HG03066 (cell line): ENCODE measurements at regions not wholly inside any gene's neighbourhood (a gene's known extent, or its start where the extent isn't known, plus 50 kb on each side); places are given as distances from the start of the nearest gene placed in this dataset.

Experiments used
- ATAC-seq: cut with Tn5 transposase; IDR thresholded peaks from one replicate; pipeline ENCODE4 v1.9.1; 2021; ENCODE audit warnings: low read depth; ENCODE audit not compliant: unreplicated experiment

DNA sequence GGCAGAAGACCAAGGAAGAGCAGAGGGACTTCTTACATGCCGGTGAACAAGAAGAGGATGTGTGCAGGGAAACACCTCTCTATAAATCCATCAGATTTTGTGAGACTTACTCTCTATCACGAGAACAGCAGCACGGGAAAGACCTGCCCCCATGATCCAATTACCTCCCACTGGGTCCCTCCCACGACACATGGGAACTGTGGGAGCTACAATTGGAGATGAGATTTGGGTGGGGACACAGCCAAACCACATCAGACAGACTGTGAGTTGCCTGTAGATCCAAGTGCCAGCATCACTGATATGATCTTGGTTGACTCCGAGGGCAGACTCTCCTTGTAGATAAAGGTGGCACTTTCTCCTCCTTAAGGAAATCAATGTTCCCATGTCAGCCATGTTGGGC is 414.8 kb upstream of the JARID2 start:
- ATAC-seq: no peak

DNA sequence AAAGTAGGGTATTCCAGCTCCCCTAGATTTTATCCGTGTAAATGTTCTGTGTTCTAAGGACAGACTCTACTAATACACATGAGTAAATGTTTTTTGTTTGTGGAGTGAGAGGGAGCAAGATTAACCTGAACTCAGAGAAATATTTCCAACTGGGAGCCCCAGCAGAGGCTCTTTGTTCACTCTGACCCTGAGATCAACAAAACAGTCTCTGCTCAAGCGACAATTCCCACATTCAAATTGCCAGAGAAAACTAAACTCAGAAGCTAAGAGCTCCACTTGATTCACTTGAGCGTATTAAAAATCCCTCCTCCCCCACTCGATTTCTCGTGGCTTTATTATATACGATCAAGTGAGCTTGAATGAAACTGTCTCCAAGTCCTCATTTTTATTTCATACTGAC is 413.9 kb upstream of the JARID2 start:
- no peak for ATAC-seq

DNA sequence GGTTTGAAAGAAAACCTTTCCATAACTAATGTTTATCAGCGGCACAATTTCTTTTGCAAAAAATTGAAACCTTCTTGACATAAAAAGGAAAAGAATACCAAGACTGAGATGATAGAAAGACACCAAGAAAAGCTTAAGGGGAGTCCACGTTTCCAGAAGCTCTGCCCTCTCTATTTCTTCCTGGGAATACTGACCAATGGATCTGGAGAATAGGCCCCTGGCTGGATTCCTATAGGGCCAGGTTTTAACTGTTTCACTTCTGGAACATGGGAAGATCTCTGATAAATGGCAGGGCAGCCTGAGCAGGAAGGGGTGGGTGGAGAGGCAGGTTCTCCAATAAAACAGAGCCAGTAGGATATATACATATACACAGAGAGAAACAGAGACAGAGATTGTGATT is 413.4 kb upstream of the JARID2 start:
- no peak for ATAC-seq

DNA sequence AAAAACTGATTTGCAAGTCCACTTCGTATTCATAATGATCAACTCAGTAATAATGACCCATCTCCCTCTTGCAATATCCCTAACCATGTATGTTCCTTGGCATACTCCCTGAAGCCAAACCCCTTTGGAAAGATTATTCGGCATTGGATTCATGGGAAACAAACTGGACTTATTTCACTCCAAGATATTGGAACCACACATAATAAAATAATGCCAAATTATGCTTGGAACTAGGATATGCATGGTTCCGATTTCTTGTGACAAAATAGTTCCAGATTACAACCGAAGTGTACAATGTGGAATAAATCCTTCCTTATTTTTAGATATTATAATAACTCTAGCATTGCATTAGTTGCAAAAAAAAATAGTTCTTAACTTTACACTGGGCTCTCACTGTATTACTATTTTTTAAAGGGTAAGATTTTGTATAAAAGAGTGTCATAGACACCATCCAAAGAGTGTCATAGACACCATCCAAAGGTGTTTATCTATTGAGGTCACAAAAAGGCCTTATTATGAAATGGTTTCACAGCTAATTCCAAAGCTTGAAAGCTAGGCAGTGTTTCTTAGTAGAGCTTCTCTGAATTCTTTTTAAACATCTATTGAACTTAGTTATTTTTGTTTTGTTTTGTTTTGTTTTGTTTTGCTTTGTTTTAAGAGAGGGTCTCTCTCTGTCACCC is 410.9 kb upstream of the JARID2 start:
- no peak for ATAC-seq

DNA sequence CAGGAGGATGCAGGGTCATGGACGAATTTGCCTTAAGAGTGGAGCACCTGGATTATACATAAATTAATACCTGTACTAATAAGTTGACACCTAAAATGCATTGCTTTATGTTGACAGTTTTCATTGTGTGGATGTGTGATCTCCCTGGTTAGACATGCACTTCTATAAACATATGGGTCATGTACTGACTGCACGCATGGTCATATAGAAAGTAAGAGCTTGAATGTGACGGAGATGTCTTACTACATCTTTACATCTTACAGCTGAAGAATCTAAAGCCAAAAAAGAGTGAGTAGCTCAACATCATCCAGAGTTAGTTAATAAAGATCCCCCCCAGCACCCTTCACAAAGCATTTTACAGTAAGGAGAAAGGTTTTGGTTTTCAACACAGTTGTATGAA is 408.4 kb upstream of the JARID2 start:
- no peak for ATAC-seq

DNA sequence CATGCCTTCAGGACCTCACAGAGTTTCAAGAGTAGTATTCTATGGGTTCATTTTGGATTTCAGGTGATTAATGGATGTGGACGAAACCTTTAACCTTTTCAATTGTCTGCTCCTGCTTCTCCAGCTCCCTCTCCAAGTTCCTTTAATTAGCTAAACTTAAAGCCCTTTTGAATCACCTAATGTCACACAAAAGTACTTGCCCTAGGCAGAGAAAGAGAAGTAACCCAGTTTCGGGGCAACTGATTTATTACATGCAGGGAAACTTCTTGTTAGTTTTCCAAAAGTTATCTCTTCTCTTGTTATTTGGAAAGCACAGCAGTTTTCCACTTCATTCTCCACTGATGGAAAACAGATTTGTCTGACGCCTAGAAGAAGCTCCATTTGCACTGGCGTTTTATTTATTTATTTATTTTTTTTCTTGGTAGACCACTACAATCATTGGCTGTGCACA is 407.7 kb upstream of the JARID2 start:
- no peak for ATAC-seq

DNA sequence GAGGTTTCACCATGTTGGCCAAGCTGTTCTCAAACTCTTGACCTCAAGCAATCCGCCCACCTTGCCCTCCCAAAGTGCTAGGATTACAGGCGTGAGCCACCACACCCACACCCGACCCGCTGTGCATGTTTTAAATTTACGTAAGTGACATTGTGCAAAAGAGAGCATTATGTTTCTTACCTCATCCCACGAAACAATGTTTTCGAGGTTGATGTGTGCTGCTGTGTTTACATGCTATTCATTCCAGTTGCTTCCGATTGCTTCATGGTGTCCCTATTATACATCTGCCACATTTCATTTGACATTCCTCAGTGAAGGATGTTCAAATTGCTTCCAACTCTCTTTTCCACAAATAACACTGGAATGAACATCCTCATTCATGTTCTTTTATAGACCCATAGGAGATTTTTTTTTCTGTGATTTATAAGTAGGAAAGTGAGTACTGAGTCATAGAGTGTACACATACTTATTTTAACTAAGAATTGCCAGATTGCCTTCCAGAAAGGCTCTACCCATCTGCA is 403.9 kb upstream of the JARID2 start:
- ATAC-seq: no peak

DNA sequence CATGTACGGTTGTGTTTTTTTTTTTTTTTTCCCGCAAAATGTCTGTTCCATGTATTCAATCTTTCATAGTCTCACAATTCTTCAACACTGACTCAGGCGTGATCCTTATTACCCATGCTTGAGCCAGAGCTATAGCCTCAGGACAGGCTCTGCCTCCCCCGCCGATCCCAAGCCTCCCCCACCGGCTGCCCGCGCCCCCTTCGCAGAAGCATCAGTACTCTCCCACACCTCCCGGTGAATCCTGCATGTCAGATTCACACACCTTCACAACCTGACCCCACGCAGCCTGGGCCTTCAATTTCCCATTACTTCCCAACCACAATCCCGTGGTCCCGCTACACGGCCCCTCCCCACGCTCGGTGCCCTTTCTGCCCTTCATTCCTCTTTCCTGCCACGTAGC is 401.5 kb upstream of the JARID2 start:
- no peak for ATAC-seq

DNA sequence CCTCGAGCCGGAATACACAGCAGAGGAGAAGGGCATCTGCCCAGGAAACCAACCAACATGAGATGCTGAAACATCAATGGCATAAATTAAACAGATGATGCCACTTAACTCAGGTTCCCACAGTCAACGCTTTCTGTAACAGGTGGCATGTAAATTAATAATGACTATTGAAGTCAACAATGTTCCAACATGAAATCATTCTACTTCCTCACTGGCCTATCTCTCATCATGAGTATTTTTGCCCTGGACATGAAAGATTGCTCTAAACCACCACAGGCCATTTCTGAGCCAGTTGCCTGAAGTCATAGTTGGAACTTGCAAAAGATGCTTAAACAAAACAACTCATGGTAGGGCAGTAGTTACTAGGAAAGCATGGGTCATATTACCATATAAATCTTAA is 397.9 kb upstream of the JARID2 start:
- no peak for ATAC-seq

DNA sequence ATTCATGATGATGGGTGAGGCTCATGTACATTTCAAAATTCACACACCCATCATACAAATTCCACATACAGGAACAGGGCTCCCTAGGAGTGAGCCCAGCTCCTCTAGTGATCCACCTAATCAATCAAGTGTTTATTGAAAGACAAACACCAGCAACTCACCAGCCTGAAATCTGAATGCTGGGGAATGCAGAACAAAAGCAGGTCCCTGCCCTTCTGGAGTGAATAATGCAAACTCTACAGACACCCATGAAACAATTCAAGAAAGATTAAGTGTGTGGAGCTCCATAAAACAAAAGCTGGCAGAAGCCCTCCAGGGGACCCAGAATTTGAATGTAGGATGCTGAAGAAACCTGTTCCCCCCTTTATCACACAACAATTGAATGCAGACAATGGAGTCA is 396.7 kb upstream of the JARID2 start:
- no peak for ATAC-seq

DNA sequence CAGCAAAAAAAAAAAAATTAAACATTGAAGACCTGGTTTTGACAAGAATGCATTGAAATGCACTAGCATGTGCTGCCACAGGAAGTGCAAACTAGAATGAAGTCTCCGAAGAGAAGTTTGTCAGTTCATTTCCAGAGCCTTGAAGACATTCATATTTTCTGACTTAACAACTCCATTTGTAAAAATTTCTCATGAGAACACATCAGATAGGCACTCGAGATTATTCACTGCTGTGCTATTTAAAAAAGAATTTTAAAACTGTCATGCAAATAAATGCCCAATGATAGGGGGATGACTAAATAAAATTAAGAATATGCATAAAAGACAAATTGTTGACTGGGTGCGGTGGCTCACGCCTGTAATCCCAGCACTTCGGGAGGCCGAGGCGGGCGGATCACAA is 394.6 kb upstream of the JARID2 start:
- ATAC-seq: no peak

DNA sequence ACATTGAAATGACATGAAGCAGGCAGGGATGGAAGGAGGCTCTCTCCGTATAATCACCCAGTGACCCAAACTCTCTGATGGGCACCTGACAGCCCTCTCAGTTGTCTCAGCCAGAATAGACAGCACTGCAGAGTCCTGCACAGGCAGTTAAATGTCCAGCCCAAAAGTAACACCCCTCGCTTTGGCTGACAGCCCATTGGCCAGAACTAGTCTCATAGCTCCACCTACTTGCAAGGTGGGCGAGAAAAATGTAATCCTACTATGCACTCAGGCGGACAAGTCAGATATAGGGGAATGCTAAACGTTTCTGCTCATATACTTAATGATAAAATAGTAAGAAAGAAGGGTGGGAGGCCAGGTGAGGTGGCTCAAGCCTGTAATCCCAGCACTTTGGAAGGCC is 393.5 kb upstream of the JARID2 start:
- no peak for ATAC-seq

DNA sequence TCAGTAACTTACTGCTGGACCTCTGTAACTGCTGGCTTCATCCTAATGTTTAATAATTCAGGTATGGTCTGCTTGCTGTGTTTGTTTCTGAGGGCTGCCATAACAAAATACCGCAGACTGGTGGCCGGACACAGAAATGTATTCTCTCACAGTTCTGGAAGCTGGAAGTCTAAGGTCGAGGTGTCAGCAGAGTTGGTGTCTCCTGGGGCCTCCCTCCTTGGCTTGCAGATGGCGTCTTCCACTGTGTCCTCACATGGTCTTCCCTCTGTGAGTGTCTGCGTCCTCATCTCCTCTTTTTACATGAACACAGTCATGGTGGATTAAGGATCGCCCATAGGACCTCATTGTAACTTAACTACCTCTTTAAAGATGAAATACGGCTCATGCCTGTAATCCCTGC is 389.7 kb upstream of the JARID2 start:
- no peak for ATAC-seq

DNA sequence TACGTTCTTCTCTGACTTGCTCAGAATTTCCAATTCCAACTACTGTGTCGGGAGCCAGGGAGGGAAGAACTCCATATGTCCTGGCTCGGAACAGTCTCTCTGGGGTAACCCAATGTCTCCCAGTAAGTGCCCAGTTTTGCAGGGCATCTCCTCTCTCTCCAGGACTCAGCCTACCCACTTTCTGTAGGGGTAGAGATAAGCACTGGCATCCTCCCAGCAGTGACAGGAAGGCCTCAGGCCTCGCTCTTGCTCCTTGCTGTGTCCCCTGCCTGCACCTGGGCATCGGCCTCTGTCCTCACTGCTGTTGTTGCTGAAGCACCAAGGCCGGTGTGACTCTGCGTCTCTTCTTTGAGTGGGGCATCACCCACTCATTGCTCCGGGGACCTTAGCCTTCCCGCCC is 388.9 kb upstream of the JARID2 start:
- no peak for ATAC-seq

DNA sequence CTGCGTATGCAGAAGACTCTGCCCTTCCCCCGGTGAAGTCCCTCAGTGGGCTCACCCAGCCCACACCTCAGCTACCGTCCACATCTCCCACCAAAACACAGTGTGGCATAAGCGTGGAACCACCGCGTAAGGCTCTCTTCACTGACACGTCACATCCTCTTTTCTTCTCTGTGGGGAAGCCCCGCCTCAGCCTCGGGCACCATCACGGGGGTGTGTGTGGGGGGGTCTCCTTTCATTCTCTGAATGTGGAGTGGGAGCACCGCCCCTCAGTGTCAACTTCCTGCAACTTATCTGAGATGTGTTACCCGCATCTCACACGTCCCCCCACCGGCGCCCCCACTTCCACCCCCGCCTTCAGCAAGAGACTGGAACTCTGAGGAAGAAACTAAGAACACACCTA is 388.4 kb upstream of the JARID2 start:
- no peak for ATAC-seq

DNA sequence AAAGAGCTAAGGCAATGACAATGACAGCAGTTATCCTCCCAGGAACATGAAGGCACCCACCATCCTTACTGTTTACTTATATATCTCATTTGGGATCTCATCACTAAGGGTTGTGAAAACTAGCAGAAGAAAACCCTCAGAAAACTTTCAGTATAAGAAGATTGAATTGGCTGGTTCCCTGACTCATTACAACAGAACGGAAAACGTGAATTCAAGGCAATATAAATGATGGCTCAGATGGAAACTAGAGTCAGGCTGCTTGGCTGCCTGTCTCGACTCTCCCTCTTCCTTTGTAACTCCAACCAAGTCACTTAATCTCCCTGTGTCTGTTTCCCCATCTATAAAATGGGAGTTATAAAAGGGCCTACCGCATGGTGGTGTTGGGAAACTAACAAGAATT is 387.1 kb upstream of the JARID2 start:
- no peak for ATAC-seq

DNA sequence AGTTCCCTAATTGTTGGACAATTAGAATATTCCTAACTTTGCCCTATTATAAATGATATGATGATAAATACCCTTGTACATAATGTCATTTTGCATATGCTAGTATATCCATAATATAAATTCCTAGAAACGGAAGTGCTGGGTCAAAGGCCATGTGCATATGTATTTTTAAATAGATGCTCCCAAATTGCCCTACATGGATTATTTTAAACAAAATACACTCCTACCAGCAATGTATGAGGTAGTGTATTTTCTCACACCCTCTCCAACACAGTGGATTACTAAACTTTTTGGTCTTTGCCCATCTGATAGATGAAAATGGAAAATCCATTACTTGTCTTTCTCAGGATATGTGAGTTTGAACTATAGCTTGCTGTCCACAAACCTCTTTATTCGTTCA is 385.1 kb upstream of the JARID2 start:
- ATAC-seq: no peak

DNA sequence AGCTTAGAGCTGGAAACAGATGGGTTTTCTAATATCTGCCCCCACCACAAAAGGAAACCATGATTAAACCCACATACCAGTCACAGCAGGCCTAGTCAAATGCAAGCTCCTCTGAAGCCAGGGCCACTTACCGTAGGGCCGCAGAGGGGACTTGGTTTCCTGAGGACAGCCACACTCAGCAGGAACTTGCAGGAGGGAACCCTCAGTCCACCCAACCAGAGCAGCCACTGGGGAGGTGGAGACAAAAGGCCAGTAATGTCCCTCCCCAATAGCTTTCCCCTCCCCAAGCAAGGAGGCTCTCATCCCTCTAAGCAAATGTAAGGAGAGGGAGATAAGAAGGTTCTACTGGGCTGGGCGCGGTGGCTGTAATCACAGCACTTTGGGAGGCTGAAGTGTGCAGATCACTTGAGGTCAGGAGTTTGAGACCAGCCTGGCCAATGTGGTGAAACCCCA is 384.4 kb upstream of the JARID2 start:
- no peak for ATAC-seq

DNA sequence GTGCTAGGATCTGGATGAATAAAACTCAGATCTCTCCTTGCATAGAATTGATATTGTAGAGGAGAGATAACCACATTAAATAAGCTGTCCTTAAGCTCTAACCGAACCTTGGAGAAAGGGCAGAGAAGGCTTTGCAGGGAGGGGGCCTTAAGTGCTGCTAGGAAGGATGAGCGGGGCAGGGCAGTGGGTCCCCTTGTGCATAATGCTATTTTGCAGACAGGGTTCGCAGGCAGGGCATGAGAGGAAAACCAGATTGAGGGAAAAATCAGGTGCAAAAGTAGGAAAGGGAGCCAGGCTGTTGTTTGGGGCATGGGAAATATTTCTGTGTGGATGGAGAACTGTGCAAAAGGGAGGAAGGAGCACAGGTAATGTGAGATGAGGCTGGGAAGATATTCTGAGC is 383.0 kb upstream of the JARID2 start:
- ATAC-seq: no peak

DNA sequence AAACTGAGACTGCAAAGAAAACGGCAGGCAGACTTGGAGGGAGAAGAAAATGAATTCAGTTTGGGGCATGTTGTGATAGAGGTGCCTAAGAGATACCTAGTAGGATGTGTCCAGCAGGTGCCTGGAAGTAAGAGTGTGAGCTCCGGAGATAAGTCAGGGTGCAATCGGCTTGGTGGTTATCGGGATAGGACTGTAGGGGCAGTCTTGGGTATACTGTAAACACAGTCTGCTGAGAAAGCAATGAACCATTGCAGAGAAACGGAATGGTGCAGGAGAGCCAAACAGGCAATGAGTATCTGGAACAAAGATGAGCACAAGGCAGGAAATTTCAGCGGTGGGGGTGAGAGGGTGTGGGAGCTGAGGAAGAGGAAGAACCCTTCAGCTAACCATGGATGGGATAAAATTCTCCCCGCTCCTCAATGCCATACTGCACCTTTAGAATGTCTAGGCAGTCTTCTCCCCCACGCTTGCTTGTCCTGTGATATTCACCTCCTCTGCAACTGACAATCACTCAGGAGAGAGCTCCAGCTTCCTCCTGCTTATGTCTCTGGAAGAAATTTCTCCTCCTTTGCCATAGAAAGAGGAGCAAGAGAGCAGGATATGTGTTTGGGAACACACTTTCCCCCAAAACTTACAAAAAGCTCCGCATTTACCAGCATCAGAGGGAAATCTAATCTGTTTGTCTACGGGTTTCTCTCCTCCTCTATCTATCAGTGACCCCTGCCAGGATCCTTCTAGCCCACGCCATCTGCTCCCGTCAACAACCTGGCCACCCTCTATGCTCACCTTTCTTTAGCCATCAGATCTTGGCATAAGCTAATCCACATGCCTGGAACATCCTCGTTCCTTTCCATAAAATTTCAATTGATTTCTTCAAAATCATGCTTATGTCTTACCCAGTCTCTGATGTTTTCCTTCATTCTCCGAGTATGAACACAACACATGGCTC is 381.7 kb upstream of the JARID2 start:
- ATAC-seq: no peak

DNA sequence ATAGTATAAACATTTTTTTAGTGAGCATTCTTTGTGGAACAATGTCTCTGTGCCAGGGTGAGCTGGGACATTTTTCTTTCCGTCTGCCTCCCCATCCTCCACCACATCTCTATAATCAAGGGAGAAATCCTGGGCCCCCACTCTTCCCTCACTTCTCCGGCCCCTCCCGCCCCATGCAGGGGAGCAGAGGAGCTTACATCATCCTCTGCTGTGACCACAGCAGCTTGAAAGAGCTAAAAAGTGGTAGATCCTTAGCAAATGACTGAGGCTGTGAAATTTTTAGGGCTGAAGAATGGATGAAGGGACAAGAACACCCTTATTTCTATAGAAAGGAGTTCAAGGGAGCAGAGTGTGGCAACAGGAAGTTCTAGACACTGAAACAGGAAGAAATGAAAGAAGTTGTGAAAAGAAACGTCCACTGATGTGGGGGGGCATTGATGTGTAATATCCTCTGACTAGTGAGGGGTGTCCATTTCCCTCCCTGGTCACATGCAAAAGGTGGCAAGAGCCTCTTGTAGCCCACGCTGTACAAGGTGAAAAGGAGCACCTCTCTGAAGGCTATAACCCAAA is 380.3 kb upstream of the JARID2 start:
- ATAC-seq: no peak
